Transverse colon (tissue), 4 donors: ENCODE measurements at regions not wholly inside any gene's neighbourhood (a gene's known extent, or its start where the extent isn't known, plus 50 kb on each side); places are given as distances from the start of the nearest gene placed in this dataset.

Experiments used
- POLR2AphosphoS5 ChIP-seq, 3 donors: sonication (generic); formaldehyde crosslinking; IDR thresholded peaks; one replicate each; pipeline ENCODE4 v1.6.1; 2016; ENCODE audit warnings: antibody characterized with exemption in 3 of 3
- TF ChIP-seq, protein P1 (sequence below), 5 experiments: fragments of 200-600 bp in 3 of 5; fragments of 450-650 bp in 2 of 5; sonication (generic) in 3 of 5; IDR thresholded peaks; 1 replicate in 2 of 5; 2 replicates in 3 of 5; pipeline ENCODE4 v1.5.1; 2016 to 2017; ENCODE audit warnings: antibody characterized with exemption in 5 of 5, inconsistent platforms in 3 of 5, mild to moderate bottlenecking in 2 of 5, moderate library complexity in 1 of 5

DNA sequence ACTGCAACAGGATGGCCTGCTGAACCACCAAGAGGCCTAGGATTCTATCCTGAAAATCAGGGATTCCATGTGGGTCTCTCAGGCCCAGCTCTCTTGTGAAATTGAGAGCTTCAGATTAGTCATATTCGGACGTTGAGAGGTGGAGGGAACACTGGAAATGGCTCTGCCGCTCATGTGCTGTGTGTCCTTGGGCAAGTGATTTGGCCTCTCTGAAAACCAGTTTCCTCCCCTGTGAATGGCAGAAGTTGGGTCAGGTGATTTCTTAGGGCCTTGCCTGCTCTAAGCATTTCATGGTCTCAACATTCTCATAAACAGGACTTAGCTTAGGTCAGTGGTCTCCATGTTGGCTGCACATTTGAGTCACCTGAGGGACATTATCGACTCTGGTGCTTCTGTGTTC, 470.1 kb downstream of the PREX1 start:
- TF ChIP-seq, protein P1, sequence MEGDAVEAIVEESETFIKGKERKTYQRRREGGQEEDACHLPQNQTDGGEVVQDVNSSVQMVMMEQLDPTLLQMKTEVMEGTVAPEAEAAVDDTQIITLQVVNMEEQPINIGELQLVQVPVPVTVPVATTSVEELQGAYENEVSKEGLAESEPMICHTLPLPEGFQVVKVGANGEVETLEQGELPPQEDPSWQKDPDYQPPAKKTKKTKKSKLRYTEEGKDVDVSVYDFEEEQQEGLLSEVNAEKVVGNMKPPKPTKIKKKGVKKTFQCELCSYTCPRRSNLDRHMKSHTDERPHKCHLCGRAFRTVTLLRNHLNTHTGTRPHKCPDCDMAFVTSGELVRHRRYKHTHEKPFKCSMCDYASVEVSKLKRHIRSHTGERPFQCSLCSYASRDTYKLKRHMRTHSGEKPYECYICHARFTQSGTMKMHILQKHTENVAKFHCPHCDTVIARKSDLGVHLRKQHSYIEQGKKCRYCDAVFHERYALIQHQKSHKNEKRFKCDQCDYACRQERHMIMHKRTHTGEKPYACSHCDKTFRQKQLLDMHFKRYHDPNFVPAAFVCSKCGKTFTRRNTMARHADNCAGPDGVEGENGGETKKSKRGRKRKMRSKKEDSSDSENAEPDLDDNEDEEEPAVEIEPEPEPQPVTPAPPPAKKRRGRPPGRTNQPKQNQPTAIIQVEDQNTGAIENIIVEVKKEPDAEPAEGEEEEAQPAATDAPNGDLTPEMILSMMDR (IDR thresholded peaks at IDR 0.05), result no peak
- TF ChIP-seq POLR2AphosphoS5 (IDR thresholded peaks at IDR 0.05), result no peak
